Endodermal cell (in vitro differentiated cells): ENCODE measurements at regions not wholly inside any gene's neighbourhood (a gene's known extent, or its start where the extent isn't known, plus 50 kb on each side); places are given as distances from the start of the nearest gene placed in this dataset.
"Not testable (repeated sequence)": the region's sequence is repeated elsewhere in the genome, so short reads cannot be mapped to it uniquely, and the experiment has no call there.

ENCODE experiments used
- DNase-seq: peaks from one replicate; pipeline ENCODE4 v3.0.0-alpha.2; 2017
- H3K27ac ChIP-seq: 2 replicates; pipeline ENCODE4 v1.5.1; 2013; ENCODE audit warnings: mild to moderate bottlenecking, low read depth, low read length, moderate library complexity
- H3K27me3 ChIP-seq: 2 replicates; pipeline ENCODE4 v1.6.1; 2013; ENCODE audit warnings: mild to moderate bottlenecking, low read length, moderate library complexity; ENCODE audit not compliant: insufficient read depth, control insufficient read depth, poor library complexity, severe bottlenecking
- H3K36me3 ChIP-seq: 2 replicates; pipeline ENCODE4 v1.7.0; 2013; ENCODE audit warnings: mild to moderate bottlenecking, low read length, moderate library complexity; ENCODE audit not compliant: control insufficient read depth, insufficient read depth
- H3K4me1 ChIP-seq: one replicate; pipeline ENCODE4 v1.7.0; 2013; ENCODE audit warnings: low read length; ENCODE audit not compliant: control insufficient read depth, insufficient read depth
- H3K4me3 ChIP-seq: 2 replicates; pipeline ENCODE4 v1.5.1; 2013; ENCODE audit warnings: mild to moderate bottlenecking, low read length, moderate library complexity
- H3K9ac ChIP-seq: 2 replicates; pipeline ENCODE4 v1.6.1; 2013; ENCODE audit warnings: mild to moderate bottlenecking, low read length, moderate library complexity; ENCODE audit not compliant: poor library complexity, severe bottlenecking; ENCODE audit errors: extremely low read depth
- H3K9me3 ChIP-seq: 2 replicates; pipeline ENCODE4 v1.6.1; 2013; ENCODE audit warnings: mild to moderate bottlenecking, low read length, moderate library complexity; ENCODE audit not compliant: control insufficient read depth
- H3K27ac Mint-ChIP-seq: 2 replicates; pipeline ENCODE4 v1.8.0; 2020; ENCODE audit warnings: mixed read lengths
- H3K27me3 Mint-ChIP-seq: 2 replicates; pipeline ENCODE4 v1.8.0; 2021; ENCODE audit warnings: mild to moderate bottlenecking, mixed read lengths; ENCODE audit not compliant: insufficient read depth
- H3K36me3 Mint-ChIP-seq: 2 replicates; pipeline ENCODE4 v1.8.0; 2020; ENCODE audit warnings: low read depth, mixed read lengths
- H3K4me1 Mint-ChIP-seq: 2 replicates; pipeline ENCODE4 v1.8.0; 2020; ENCODE audit warnings: mixed read lengths
- H3K4me3 Mint-ChIP-seq: 2 replicates; pipeline ENCODE4 v1.8.0; 2020; ENCODE audit warnings: mild to moderate bottlenecking, moderate library complexity, mixed read lengths
- H3K9me3 Mint-ChIP-seq: 2 replicates; pipeline ENCODE4 v1.8.0; 2020; ENCODE audit warnings: mild to moderate bottlenecking, mixed read lengths
- CTCF ChIP-seq: fragments of 200-600 bp; sonication (generic); conservative IDR thresholded peaks from 2 replicates; pipeline ENCODE4 v1.5.0; 2021; ENCODE audit warnings: antibody characterized with exemption, mild to moderate bottlenecking
- WGBS, 2 experiments: methylation state at CpG; one replicate each; pipeline versions ENCODE4 v1.1.5 to v1.1.7; 2013; ENCODE audit warnings: missing lambda C conversion rate in 2 of 2, mixed read lengths in 1 of 2; ENCODE audit not compliant: insufficient coverage in 1 of 2, insufficient read length in 1 of 2; 5-methylcytosine and 5-hydroxymethylcytosine counted together

DNA sequence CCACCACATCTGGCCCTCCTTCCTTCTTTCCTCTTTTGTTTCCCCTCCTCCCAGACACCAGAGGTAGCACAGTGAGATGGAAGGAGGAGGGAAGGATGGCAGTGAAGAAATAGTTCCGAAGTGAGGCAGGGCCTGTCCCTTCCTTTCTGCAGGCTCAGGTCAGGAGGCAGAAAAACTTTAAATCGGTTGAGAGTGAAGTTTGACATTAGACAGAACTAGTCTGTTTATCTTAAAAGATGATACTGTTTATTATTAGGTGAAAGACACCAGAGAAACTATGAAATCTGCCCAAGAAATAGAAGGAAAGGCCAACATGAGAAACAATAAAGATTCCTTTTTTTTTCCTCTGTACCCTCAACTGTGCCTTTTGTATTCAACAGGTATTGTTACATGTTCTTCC lies 670.3 kb downstream of the UTRN start:
- H3K9me3 ChIP-seq, result no peaks in the 10 kb centered on the region
- H3K9me3 Mint-ChIP-seq, result peaks cover 5% of the 10 kb centered on the region

GRCh38 chr6:144955859-144956258 lies 670.7 kb downstream of the UTRN start:
- Histone ChIP-seq H3K4me1 (peaks cover 6% of the 10 kb centered on the region), H3K27ac (no peak overlapping the region), H3K9ac (no peak overlapping the region), H3K36me3 (no peaks in the 10 kb centered on the region), H3K27me3 (peaks cover 2% of the 10 kb centered on the region), H3K4me3 (no peak overlapping the region), H3K9me3 (no peaks in the 10 kb centered on the region)
- Mint-ChIP-seq H3K4me3 (no peak overlapping the region), H3K36me3 (peaks cover 2% of the 10 kb centered on the region), H3K27me3 (peaks cover 1% of the 10 kb centered on the region), H3K27ac (no peak overlapping the region), H3K9me3 (peaks cover 2% of the 10 kb centered on the region), H3K4me1 (peaks cover 36% of the 10 kb centered on the region)
- WGBS, 2 experiments, result 72 to 100% methylated on average over 1 to 3 of the region's 3 CpGs
- no peak for TF ChIP-seq CTCF
- no peak for DNase-seq

More for the DNA sequence above, 670.3 kb downstream of the UTRN start:
- WGBS, 2 experiments, result 85% methylated on average over 2 of the region's 2 CpGs; no CpG with 5 or more reads in 1 of the 2 experiments
- Histone ChIP-seq H3K36me3 (no peaks in the 10 kb centered on the region), H3K4me3 (no peak overlapping the region), H3K4me1 (peaks cover 6% of the 10 kb centered on the region), H3K27ac (no peak overlapping the region), H3K27me3 (peaks cover 5% of the 10 kb centered on the region), H3K9ac (no peak overlapping the region)
- Mint-ChIP-seq H3K27me3 (peaks cover 3% of the 10 kb centered on the region), H3K4me3 (no peak overlapping the region), H3K36me3 (peaks cover 2% of the 10 kb centered on the region), H3K27ac (no peak overlapping the region), H3K4me1 (peaks cover 37% of the 10 kb centered on the region)
- DNase-seq, result no peak
- no peak for TF ChIP-seq CTCF

GRCh38 chr6:144956697-144957096 lies 671.6 kb downstream of the UTRN start:
- H3K4me1 Mint-ChIP-seq, result peaks cover 27% of the 10 kb centered on the region
- not testable (repeated sequence) for DNase-seq, H3K27me3 Mint-ChIP-seq, H3K4me3 Mint-ChIP-seq, H3K9ac ChIP-seq, H3K36me3 Mint-ChIP-seq, H3K4me1 ChIP-seq, H3K4me3 ChIP-seq, H3K9me3 ChIP-seq, H3K9me3 Mint-ChIP-seq, H3K27ac ChIP-seq, H3K27ac Mint-ChIP-seq, H3K36me3 ChIP-seq, H3K27me3 ChIP-seq

DNA sequence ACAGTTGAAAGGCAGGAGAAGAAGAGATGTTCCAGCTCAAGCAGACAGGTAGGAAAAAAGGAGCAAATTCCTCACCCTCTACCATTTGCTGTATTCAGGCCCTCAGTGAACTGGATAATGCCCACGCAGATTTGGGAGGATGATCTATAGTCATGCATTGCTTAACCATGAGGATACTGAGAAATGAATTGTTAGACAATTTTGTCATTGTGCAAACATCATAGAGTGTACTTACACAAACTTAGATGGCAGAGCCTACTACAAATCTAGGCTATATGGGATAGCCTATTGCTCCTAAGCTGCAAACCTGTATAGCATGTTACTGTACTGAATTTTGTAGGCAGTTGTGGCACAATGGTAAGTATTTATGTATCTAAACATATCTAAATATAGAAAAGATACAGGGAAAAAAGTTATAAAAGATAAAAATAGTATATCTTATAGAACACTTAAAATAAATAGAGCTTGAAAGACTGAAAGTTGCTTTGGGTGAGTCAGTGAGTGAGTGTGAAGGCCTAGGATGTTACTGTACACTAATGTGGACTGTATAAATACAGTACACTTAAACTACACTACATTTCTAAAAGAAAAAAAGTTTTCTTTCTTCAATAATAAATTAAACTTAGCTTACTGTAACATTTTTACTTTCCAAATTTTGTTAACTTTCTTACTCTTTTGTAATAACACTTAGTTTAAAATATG lies 672.3 kb downstream of the UTRN start:
- Histone ChIP-seq H3K27me3 (no peaks in the 10 kb centered on the region), H3K36me3 (no peaks in the 10 kb centered on the region), H3K27ac (no peak overlapping the region), H3K4me3 (no peak overlapping the region), H3K9ac (no peak overlapping the region), H3K4me1 (no peaks in the 10 kb centered on the region), H3K9me3 (no peaks in the 10 kb centered on the region)
- no peak for DNase-seq
- Mint-ChIP-seq H3K4me1 (peaks cover 23% of the 10 kb centered on the region), H3K9me3 (no peaks in the 10 kb centered on the region), H3K4me3 (no peak overlapping the region), H3K36me3 (no peaks in the 10 kb centered on the region), H3K27ac (no peak overlapping the region), H3K27me3 (no peaks in the 10 kb centered on the region)
- TF ChIP-seq CTCF, result no peak
- 100% methylated on average over 1 of the region's 1 CpG; no CpG with 5 or more reads in 1 of the 2 experiments for WGBS, 2 experiments
